Astrocyte (in vitro differentiated cells and primary cell): ENCODE measurements at regions not wholly inside any gene's neighbourhood (a gene's known extent, or its start where the extent isn't known, plus 50 kb on each side); places are given as distances from the start of the nearest gene placed in this dataset.

Source experiments
- EZH2 ChIP-seq: IDR thresholded peaks from 2 replicates; pipeline ENCODE4 v1.6.1; 2012; ENCODE audit warnings: mild to moderate bottlenecking, low read length, inconsistent platforms; ENCODE audit not compliant: insufficient read depth
- TF ChIP-seq, protein P1 (sequence below): IDR thresholded peaks from 2 replicates; pipeline ENCODE4 v1.5.1; 2011; ENCODE audit warnings: low read depth, mild to moderate bottlenecking, inconsistent platforms, low read length, moderate library complexity; ENCODE audit not compliant: insufficient read depth

DNA sequence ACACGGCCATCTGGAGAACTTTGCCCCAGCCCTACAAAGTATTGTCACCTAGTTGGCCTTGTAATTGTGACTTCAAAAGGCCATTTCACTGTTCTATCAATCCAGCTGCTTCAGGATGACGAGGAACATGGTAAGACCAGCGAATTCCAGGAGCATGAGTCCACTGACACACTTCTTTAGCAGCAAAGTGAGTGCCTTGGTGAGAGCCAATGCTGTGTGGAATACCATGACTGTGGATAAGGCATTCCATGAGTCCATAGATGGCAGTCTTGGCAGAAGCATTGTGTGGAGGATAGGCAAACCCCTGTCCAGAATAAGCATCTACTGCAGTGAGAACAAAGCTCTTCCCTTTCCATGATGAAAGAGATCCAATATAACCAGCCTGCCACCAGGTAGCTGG, 1009.1 kb upstream of the USP15 start:
- TF ChIP-seq, protein P1, sequence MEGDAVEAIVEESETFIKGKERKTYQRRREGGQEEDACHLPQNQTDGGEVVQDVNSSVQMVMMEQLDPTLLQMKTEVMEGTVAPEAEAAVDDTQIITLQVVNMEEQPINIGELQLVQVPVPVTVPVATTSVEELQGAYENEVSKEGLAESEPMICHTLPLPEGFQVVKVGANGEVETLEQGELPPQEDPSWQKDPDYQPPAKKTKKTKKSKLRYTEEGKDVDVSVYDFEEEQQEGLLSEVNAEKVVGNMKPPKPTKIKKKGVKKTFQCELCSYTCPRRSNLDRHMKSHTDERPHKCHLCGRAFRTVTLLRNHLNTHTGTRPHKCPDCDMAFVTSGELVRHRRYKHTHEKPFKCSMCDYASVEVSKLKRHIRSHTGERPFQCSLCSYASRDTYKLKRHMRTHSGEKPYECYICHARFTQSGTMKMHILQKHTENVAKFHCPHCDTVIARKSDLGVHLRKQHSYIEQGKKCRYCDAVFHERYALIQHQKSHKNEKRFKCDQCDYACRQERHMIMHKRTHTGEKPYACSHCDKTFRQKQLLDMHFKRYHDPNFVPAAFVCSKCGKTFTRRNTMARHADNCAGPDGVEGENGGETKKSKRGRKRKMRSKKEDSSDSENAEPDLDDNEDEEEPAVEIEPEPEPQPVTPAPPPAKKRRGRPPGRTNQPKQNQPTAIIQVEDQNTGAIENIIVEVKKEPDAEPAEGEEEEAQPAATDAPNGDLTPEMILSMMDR, result no peak
- TF ChIP-seq EZH2, result no peak
